Loucy (cell line): ENCODE measurements at regions not wholly inside any gene's neighbourhood (a gene's known extent, or its start where the extent isn't known, plus 50 kb on each side); places are given as distances from the start of the nearest gene placed in this dataset.

ENCODE experiments used
- H2AFZ ChIP-seq: fragments of 200-600 bp; sonication (generic); 2 replicates; pipeline ENCODE4 v1.6.0; 2016; ENCODE audit warnings: antibody characterized with exemption, mild to moderate bottlenecking, low read length, moderate library complexity
- H3F3A ChIP-seq: fragments of 200-600 bp; 2 replicates; pipeline ENCODE4 v1.6.0; 2016; ENCODE audit warnings: antibody characterized with exemption, low read depth, mild to moderate bottlenecking
- H3K27me3 ChIP-seq: fragments of 200-600 bp; sonication (generic); 2 replicates; pipeline ENCODE4 v1.6.1; 2014; ENCODE audit warnings: low read length, mild to moderate bottlenecking; ENCODE audit not compliant: insufficient read depth, poor library complexity, severe bottlenecking
- H3K36me3 ChIP-seq: fragments of 200-600 bp; sonication (generic); 2 replicates; pipeline ENCODE4 v1.6.1; 2016; ENCODE audit warnings: low read length; ENCODE audit not compliant: insufficient read depth
- H3K4me1 ChIP-seq: fragments of 200-600 bp; sonication (generic); 2 replicates; pipeline ENCODE4 v1.5.1; 2014; ENCODE audit warnings: low read length, mild to moderate bottlenecking; ENCODE audit not compliant: insufficient read depth, poor library complexity, severe bottlenecking
- H3K4me2 ChIP-seq: fragments of 200-600 bp; sonication (generic); 2 replicates; pipeline ENCODE4 v1.6.0; 2014; ENCODE audit warnings: antibody characterized with exemption, low read length, low read depth, mild to moderate bottlenecking; ENCODE audit not compliant: poor library complexity, severe bottlenecking
- H3K4me3 ChIP-seq: fragments of 200-600 bp; sonication (generic); 2 replicates; pipeline ENCODE4 v1.5.1; 2014; ENCODE audit warnings: low read length, mild to moderate bottlenecking, mixed read lengths; ENCODE audit not compliant: poor library complexity, severe bottlenecking
- H3K79me2 ChIP-seq: fragments of 200-600 bp; sonication (generic); 2 replicates; pipeline ENCODE4 v1.6.1; 2014; ENCODE audit warnings: low read length; ENCODE audit not compliant: insufficient read depth
- H3K9ac ChIP-seq: fragments of 200-600 bp; sonication (generic); 2 replicates; pipeline ENCODE4 v1.6.0; 2014; ENCODE audit warnings: mild to moderate bottlenecking, low read depth, low read length, moderate library complexity; ENCODE audit not compliant: poor library complexity, severe bottlenecking
- H3K9me2 ChIP-seq: fragments of 200-600 bp; sonication (generic); replicated peaks from 2 replicates; pipeline ENCODE4 v1.6.1; 2016; ENCODE audit warnings: low read depth, low read length, mixed read lengths
- H3K9me3 ChIP-seq: fragments of 200-600 bp; sonication (generic); 2 replicates; pipeline ENCODE4 v1.6.1; 2014; ENCODE audit warnings: mild to moderate bottlenecking, antibody characterized with exemption, low read length, low read depth; ENCODE audit not compliant: insufficient read depth
- H4K20me1 ChIP-seq: fragments of 200-600 bp; sonication (generic); 2 replicates; pipeline ENCODE4 v1.6.0; 2014; ENCODE audit warnings: antibody characterized with exemption, low read length, mild to moderate bottlenecking; ENCODE audit not compliant: insufficient read depth, poor library complexity, severe bottlenecking
- CTCF ChIP-seq: fragments of 200-600 bp; sonication (generic); conservative IDR thresholded peaks from 2 replicates; pipeline ENCODE4 v1.5.1; 2014; ENCODE audit warnings: mild to moderate bottlenecking, antibody characterized with exemption, low read length
- EZH2phosphoT487 ChIP-seq: fragments of 200-600 bp; IDR thresholded peaks from 2 replicates; pipeline ENCODE4 v1.6.1; 2018; ENCODE audit warnings: antibody characterized with exemption, mild to moderate bottlenecking, moderate library complexity, borderline replicate concordance

DNA sequence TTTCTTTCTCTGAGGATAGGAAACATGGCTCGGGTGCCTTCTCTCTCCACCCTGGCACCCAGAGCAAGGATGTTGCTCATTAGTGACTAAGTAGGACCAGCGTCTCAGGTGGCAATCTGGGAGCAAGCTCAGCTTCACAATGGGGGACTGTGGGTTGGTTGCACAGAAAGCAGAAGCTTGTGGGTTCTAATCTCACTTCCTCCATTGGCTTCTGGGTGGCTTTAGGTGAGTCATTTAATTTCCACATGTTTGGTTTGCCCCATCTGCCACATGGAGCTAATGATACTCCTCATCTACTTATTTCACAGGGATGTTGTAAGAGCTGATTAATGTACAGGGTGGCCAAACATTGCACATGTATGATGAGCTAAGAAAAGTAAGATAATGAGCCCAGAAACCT lies 54.8 kb upstream of the AKIRIN2 start:
- Histone ChIP-seq H3K4me1 (peaks cover 16% of the 10 kb centered on the region), H3K9me3 (no peaks in the 10 kb centered on the region), H3K79me2 (no peaks in the 10 kb centered on the region), H3K9me2 (no peaks in the 10 kb centered on the region), H3K9ac (no peak overlapping the region), H3K4me2 (peak overlapping the region; percentile 39), H2AFZ (no peak overlapping the region), H3K36me3 (no peaks in the 10 kb centered on the region), H3K4me3 (peak overlapping the region; percentile 30), H3F3A (0 out of 2 replicates have a peak, but pooled peaks cover 3% of the 10 kb centered on the region), H4K20me1 (no peaks in the 10 kb centered on the region), H3K27me3 (no peaks in the 10 kb centered on the region)
- TF ChIP-seq EZH2phosphoT487 (no peak), CTCF (no peak)

DNA sequence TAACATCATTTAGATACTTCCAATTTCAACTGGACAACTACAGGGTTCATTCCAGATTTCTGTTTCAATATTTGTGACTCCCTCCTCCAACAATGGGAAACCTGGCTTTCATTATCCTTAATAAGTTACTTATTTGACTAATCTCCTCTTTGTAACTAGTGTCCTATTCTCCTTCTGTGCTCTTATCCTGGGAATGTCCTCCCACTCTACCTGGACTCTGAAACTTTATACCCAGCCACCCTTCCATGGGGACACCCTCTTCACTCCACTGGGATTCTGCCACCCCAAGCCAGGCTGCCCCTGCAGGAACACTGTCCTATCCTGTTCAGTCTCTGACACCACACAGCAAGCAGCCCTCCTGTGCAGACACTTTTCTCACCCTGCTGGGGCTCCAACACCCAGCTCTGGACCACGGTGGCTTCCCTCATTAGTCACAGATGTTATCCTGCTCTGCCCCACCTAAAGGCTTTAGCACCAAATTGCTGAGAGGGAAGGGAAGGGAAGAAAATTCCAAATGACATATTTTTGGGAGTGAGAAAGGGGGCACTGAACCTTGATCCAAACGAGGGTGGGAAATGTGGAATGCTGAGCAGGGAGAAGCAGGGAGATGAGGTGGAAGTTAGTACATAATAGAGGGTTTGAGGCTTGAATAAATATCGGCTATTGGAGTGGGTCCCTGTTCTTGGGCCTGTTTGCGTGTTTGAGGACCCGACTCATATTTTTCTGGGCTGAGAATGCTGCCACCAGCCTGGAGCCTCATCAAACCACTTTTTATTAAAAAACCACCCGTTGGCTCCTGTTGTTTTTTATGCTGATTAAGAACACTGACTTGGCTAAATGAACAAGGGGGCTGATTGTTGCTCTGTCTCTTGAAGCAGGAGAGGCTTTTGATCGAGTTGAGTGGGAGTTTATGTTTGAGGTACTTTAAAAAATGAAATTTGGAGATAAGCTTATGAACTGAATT lies 54.0 kb upstream of the AKIRIN2 start:
- Histone ChIP-seq H3K4me3 (peak overlapping the region; percentile 30), H3K36me3 (no peaks in the 10 kb centered on the region), H3F3A (0 out of 2 replicates have a peak, but pooled peaks cover 3% of the 10 kb centered on the region), H3K27me3 (no peaks in the 10 kb centered on the region), H3K4me1 (peaks cover 16% of the 10 kb centered on the region), H2AFZ (no peak overlapping the region), H4K20me1 (no peaks in the 10 kb centered on the region), H3K79me2 (no peaks in the 10 kb centered on the region), H3K9me3 (no peaks in the 10 kb centered on the region), H3K4me2 (peak overlapping the region; percentile 39), H3K9ac (no peak overlapping the region), H3K9me2 (no peaks in the 10 kb centered on the region)
- no peak for TF ChIP-seq EZH2phosphoT487
- no peak for TF ChIP-seq CTCF

GRCh38 chr6:87754828-87755227 lies 52.8 kb upstream of the AKIRIN2 start:
- Histone ChIP-seq H3K9ac (no peak overlapping the region), H2AFZ (no peak overlapping the region), H4K20me1 (no peaks in the 10 kb centered on the region), H3K4me3 (no peak overlapping the region), H3K4me1 (peaks cover 16% of the 10 kb centered on the region), H3F3A (0 out of 2 replicates have a peak, but pooled peaks cover 3% of the 10 kb centered on the region), H3K36me3 (no peaks in the 10 kb centered on the region), H3K79me2 (no peaks in the 10 kb centered on the region), H3K4me2 (no peak overlapping the region), H3K9me3 (no peaks in the 10 kb centered on the region), H3K9me2 (no peaks in the 10 kb centered on the region), H3K27me3 (no peaks in the 10 kb centered on the region)
- no peak for TF ChIP-seq EZH2phosphoT487
